Breast epithelium (tissue), 4 donors: ENCODE measurements at regions not wholly inside any gene's neighbourhood (a gene's known extent, or its start where the extent isn't known, plus 50 kb on each side); places are given as distances from the start of the nearest gene placed in this dataset.

ENCODE experiments used
- DNase-seq, 2 donors: peaks; one replicate each; pipeline ENCODE4 v3.0.0-alpha.2; 2019; ENCODE audit warnings: low spot score in 2 of 2
- H3K27ac ChIP-seq, 2 donors: fragments of 200-600 bp; sonication (generic) in 1 of 2; one replicate each; pipeline ENCODE4 v1.5.1; 2016 to 2019; ENCODE audit warnings: mild to moderate bottlenecking in 1 of 2
- H3K27me3 ChIP-seq, 2 donors: fragments of 200-600 bp; sonication (generic) in 1 of 2; one replicate each; pipeline versions ENCODE4 v1.5.1 to v1.6.0; 2017 to 2019; ENCODE audit warnings: control low read depth in 1 of 2, mild to moderate bottlenecking in 1 of 2
- H3K36me3 ChIP-seq: fragments of 200-600 bp; one replicate; pipeline ENCODE4 v1.5.1; 2019
- H3K4me1 ChIP-seq, 2 donors: fragments of 200-600 bp; sonication (generic); one replicate each; pipeline ENCODE4 v1.5.1; 2016 to 2019; ENCODE audit warnings: control low read depth in 1 of 2
- H3K4me3 ChIP-seq, 3 donors: fragments of 200-600 bp; sonication (generic); 1 replicate in 2 of 3; 2 replicates in 1 of 3; pipeline ENCODE4 v1.5.1; 2016 to 2019; ENCODE audit warnings: mild to moderate bottlenecking in 3 of 3, moderate library complexity in 2 of 3
- H3K9me3 ChIP-seq, 2 donors: fragments of 200-600 bp; sonication (generic) in 1 of 2; one replicate each; pipeline ENCODE4 v1.5.1; 2016 to 2019; ENCODE audit warnings: control low read depth in 1 of 2
- CTCF ChIP-seq, 3 donors: fragments of 450-650 bp; IDR thresholded peaks; one replicate each; pipeline ENCODE4 v1.5.1; 2016 to 2017; ENCODE audit warnings: antibody characterized with exemption in 3 of 3, mild to moderate bottlenecking in 3 of 3, moderate library complexity in 3 of 3
- POLR2A ChIP-seq: fragments of 450-650 bp; IDR thresholded peaks from one replicate; pipeline ENCODE4 v1.6.1; 2016; ENCODE audit warnings: antibody characterized with exemption, mild to moderate bottlenecking, moderate library complexity
- POLR2AphosphoS5 ChIP-seq, 3 donors: sonication (generic); formaldehyde crosslinking; IDR thresholded peaks; one replicate each; pipeline ENCODE4 v1.6.1; 2017; ENCODE audit warnings: antibody characterized with exemption in 3 of 3
- intact Hi-C: fragments of 100-400 bp; cut with DNase I; formaldehyde crosslinking; loops from one replicate; pipeline ENCODE4 v1.15.1; 2023; ENCODE audit warnings: low total_unique reads

- no peak for DNase-seq
- Histone ChIP-seq H3K27ac (no peak overlapping the region), H3K4me3 (no peak overlapping the region), H3K4me1 (no peaks in the 10 kb centered on the region), H3K36me3 (no peaks in the 10 kb centered on the region), H3K9me3 (peaks cover 0 to 7% of the 10 kb centered on the region in 2 donors), H3K27me3 (no peaks in the 10 kb centered on the region)
- no peak for TF ChIP-seq POLR2A
- TF ChIP-seq POLR2AphosphoS5 (IDR thresholded peaks at IDR 0.05): no peak
- TF ChIP-seq CTCF (IDR thresholded peaks at IDR 0.05): no peak
- intact Hi-C loops: no loop called here
Observed at GRCh38 chr11:80569832-80570231, 1129.0 kb upstream of the TENM4 start.

GRCh38 chr11:80565231-80565630 is 1124.4 kb upstream of the TENM4 start:
- Histone ChIP-seq H3K4me3 (no peak overlapping the region), H3K9me3 (no peaks in the 10 kb centered on the region), H3K27me3 (no peaks in the 10 kb centered on the region), H3K27ac (no peak overlapping the region), H3K36me3 (no peaks in the 10 kb centered on the region), H3K4me1 (no peaks in the 10 kb centered on the region)
- TF ChIP-seq POLR2A (no peak), POLR2AphosphoS5 (IDR thresholded peaks at IDR 0.05) (no peak), CTCF (IDR thresholded peaks at IDR 0.05) (no peak)
- intact Hi-C loops: no loop called here
- no peak for DNase-seq

GRCh38 chr11:80562523-80563125 is 1121.8 kb upstream of the TENM4 start:
- H3K27ac ChIP-seq: no peak overlapping the region
- no peak for DNase-seq
- intact Hi-C loops: no loop called here
- TF ChIP-seq POLR2A: no peak
- no peak for TF ChIP-seq CTCF (IDR thresholded peaks at IDR 0.05)
- no peak for TF ChIP-seq POLR2AphosphoS5 (IDR thresholded peaks at IDR 0.05)
- no peaks in the 10 kb centered on the region for H3K36me3 ChIP-seq
- H3K4me1 ChIP-seq: no peaks in the 10 kb centered on the region
- H3K27me3 ChIP-seq: no peaks in the 10 kb centered on the region
- no peak overlapping the region for H3K4me3 ChIP-seq
- no peaks in the 10 kb centered on the region for H3K9me3 ChIP-seq

GRCh38 chr11:80559942-80560341 is 1119.1 kb upstream of the TENM4 start:
- DNase-seq: no peak
- no peak overlapping the region for H3K27ac ChIP-seq
- no peaks in the 10 kb centered on the region for H3K4me1 ChIP-seq
- no peak for TF ChIP-seq CTCF (IDR thresholded peaks at IDR 0.05)
- TF ChIP-seq POLR2A: no peak
- no peak for TF ChIP-seq POLR2AphosphoS5 (IDR thresholded peaks at IDR 0.05)
- H3K4me3 ChIP-seq: no peak overlapping the region
- H3K27me3 ChIP-seq: no peaks in the 10 kb centered on the region
- H3K9me3 ChIP-seq: no peaks in the 10 kb centered on the region
- H3K36me3 ChIP-seq: no peaks in the 10 kb centered on the region
- intact Hi-C loops: no loop called here

GRCh38 chr11:80553565-80553964 is 1112.7 kb upstream of the TENM4 start:
- no peak for DNase-seq
- no peaks in the 10 kb centered on the region for H3K27me3 ChIP-seq
- H3K36me3 ChIP-seq: no peaks in the 10 kb centered on the region
- no peaks in the 10 kb centered on the region for H3K4me1 ChIP-seq
- no peaks in the 10 kb centered on the region for H3K9me3 ChIP-seq
- intact Hi-C loops: no loop called here
- H3K27ac ChIP-seq: no peak overlapping the region
- no peak overlapping the region for H3K4me3 ChIP-seq
- no peak for TF ChIP-seq POLR2AphosphoS5 (IDR thresholded peaks at IDR 0.05)
- no peak for TF ChIP-seq CTCF (IDR thresholded peaks at IDR 0.05)
- no peak for TF ChIP-seq POLR2A
